ENCODE measurements at regions not wholly inside any gene's neighbourhood (a gene's known extent, or its start where the extent isn't known, plus 50 kb on each side); places are given as distances from the start of the nearest gene placed in this dataset.

DNA sequence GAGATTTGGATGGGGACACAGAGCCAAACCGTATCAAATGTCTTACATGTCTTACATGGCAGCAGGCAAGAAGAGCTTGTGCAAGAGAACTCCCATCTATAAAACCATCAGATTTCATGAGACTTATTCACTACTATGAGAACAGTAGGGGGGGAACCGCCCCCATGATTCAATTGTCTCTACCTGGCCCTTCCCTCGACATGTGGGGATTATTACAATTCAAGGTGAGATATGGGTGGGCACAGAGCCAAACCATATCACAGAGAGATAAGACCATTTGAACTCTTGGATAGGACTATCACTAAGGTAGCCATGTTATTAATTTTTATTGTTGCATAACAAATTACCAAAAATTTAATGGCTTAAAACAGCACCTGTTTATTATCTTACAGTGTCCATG is 611.7 kb downstream of the SOX6 start:
- Histone ChIP-seq H3K9ac (ENCODE audit: low read length) (no peak overlapping the region), H3K4me2 (ENCODE audit: low read depth, low read length, poor library complexity, severe bottlenecking) (no peak overlapping the region), H3K79me2 (ENCODE audit: low read length) (no peaks in the 10 kb centered on the region), H2AFZ (ENCODE audit: low read length) (no peak overlapping the region), H3K27ac (ENCODE audit: low read length) (no peak overlapping the region), H3K9me2 (replicated peaks; ENCODE audit: insufficient read depth, low read length) (no peaks in the 10 kb centered on the region), H3K27me3 (ENCODE audit: low read length) (no peaks in the 10 kb centered on the region), H3K36me3 (ENCODE audit: insufficient read depth, low read length) (no peaks in the 10 kb centered on the region), H4K20me1 (ENCODE audit: insufficient read depth, low read depth, low read length) (no peaks in the 10 kb centered on the region), H3K4me3 (ENCODE audit: low read length) (no peak overlapping the region), H3K9me3 (ENCODE audit: low read length) (no peaks in the 10 kb centered on the region), H3K4me1 (ENCODE audit: low read length) (no peaks in the 10 kb centered on the region)
- DNase-seq = no peak

DNA sequence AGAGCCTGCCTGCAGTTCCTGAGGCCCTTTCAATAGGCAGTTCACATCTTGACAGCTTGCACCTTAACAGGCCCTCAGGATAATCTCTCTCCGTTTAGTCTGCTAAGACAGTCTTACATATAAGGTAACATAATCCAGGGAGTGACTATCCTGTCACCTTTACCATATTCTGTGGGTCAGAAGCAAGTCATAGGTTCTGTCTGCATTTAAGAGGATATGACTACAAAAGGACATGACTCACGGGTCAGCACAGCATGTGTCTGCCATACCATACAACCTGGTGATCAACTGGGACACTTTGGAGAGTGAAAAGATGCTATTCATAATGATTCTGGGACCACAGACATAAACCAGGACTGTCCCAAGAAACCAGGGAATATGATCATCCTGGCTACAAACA is 611.1 kb downstream of the SOX6 start:
- Histone ChIP-seq H3K79me2 (ENCODE audit: low read length) (no peaks in the 10 kb centered on the region), H3K27ac (ENCODE audit: low read length) (no peak overlapping the region), H3K4me1 (ENCODE audit: low read length) (no peaks in the 10 kb centered on the region), H3K36me3 (ENCODE audit: insufficient read depth, low read length) (no peaks in the 10 kb centered on the region), H3K4me2 (ENCODE audit: low read depth, low read length, poor library complexity, severe bottlenecking) (no peak overlapping the region), H3K9ac (ENCODE audit: low read length) (no peak overlapping the region), H3K4me3 (ENCODE audit: low read length) (no peak overlapping the region), H3K27me3 (ENCODE audit: low read length) (no peaks in the 10 kb centered on the region), H3K9me2 (replicated peaks; ENCODE audit: insufficient read depth, low read length) (no peaks in the 10 kb centered on the region), H4K20me1 (ENCODE audit: insufficient read depth, low read depth, low read length) (no peaks in the 10 kb centered on the region), H2AFZ (ENCODE audit: low read length) (no peak overlapping the region), H3K9me3 (ENCODE audit: low read length) (no peaks in the 10 kb centered on the region)
- no peak for DNase-seq

DNA sequence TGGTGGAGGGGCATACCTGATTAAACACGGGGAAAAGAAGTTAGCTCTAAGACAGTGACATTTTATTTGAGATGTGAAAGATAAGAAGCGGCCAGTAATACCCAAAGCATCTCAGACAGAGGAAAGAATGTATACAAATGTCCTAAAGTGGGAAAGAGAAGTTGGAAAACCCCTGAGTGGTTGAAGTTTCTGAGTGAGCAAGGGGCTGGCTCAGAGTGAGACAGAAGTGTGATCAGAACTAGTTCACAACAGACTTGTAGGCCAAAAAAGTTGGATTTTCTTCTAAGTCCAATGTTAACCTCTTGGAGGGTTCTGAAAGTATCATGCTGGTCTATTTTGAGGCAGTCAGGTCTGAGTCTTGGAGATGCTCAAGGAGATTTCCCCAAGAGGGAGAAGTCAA is 608.7 kb downstream of the SOX6 start:
- DNase-seq = no peak
- no peaks in the 10 kb centered on the region for H4K20me1 ChIP-seq (ENCODE audit: insufficient read depth, low read depth, low read length)
- no peaks in the 10 kb centered on the region for H3K4me1 ChIP-seq (ENCODE audit: low read length)
- no peak overlapping the region for H3K4me2 ChIP-seq (ENCODE audit: low read depth, low read length, poor library complexity, severe bottlenecking)
- no peak overlapping the region for H2AFZ ChIP-seq (ENCODE audit: low read length)
- H3K9ac ChIP-seq (ENCODE audit: low read length) = no peak overlapping the region
- H3K27ac ChIP-seq (ENCODE audit: low read length) = no peak overlapping the region
- H3K36me3 ChIP-seq (ENCODE audit: insufficient read depth, low read length) = no peaks in the 10 kb centered on the region
- no peak overlapping the region for H3K4me3 ChIP-seq (ENCODE audit: low read length)
- H3K27me3 ChIP-seq (ENCODE audit: low read length) = no peaks in the 10 kb centered on the region
- H3K79me2 ChIP-seq (ENCODE audit: low read length) = no peaks in the 10 kb centered on the region
- H3K9me2 ChIP-seq (replicated peaks; ENCODE audit: insufficient read depth, low read length) = no peaks in the 10 kb centered on the region
- no peaks in the 10 kb centered on the region for H3K9me3 ChIP-seq (ENCODE audit: low read length)

DNA sequence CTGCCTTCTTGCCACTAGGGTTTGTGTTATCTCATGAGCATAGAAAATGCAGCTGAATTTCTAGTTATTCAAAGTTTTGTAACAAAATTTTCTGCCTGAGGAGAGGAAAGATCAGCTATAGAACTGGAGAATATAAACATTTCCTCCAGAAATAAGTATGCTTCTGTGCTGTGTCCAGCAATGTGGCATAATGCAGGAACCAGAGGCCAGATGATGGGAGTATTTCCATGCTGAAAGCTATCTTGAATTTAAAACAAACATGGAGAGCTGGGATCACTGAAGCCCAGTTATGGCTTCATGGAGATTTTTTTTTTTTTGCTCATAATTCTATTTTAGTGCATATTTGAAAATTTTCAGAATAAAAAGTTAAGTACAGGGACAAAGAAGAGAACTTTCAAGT is 608.2 kb downstream of the SOX6 start:
- H3K4me1 ChIP-seq (ENCODE audit: low read length) = no peaks in the 10 kb centered on the region
- DNase-seq = no peak

DNA sequence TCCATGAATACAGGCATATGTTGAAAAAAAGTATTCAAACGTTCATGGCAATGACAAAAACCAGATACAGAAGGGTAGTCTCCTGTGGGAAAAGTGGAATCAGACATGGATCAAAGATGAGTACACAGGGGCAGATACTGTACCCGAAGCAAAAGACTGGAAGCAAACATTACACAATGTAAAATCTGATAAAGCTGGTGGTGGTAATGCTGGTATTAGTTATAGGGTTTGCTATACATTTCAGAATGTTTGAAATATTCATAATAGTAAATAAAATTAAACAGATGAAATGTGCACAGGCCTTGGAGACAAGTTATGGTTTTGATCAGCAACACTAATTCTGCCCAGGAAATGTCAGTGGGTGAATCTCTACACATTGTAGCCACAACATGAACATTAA is 607.6 kb downstream of the SOX6 start:
- Histone ChIP-seq H3K9me2 (replicated peaks; ENCODE audit: insufficient read depth, low read length) (no peaks in the 10 kb centered on the region), H3K9me3 (ENCODE audit: low read length) (no peaks in the 10 kb centered on the region), H3K79me2 (ENCODE audit: low read length) (no peaks in the 10 kb centered on the region), H3K4me2 (ENCODE audit: low read depth, low read length, poor library complexity, severe bottlenecking) (no peak overlapping the region), H3K4me1 (ENCODE audit: low read length) (no peaks in the 10 kb centered on the region), H3K27me3 (ENCODE audit: low read length) (no peaks in the 10 kb centered on the region), H3K27ac (ENCODE audit: low read length) (no peak overlapping the region), H4K20me1 (ENCODE audit: insufficient read depth, low read depth, low read length) (no peaks in the 10 kb centered on the region), H3K36me3 (ENCODE audit: insufficient read depth, low read length) (no peaks in the 10 kb centered on the region), H2AFZ (ENCODE audit: low read length) (no peak overlapping the region), H3K9ac (ENCODE audit: low read length) (no peak overlapping the region), H3K4me3 (ENCODE audit: low read length) (no peak overlapping the region)
- no peak for DNase-seq

More for the DNA sequence above, 608.2 kb downstream of the SOX6 start:
- no peaks in the 10 kb centered on the region for H3K36me3 ChIP-seq (ENCODE audit: insufficient read depth, low read length)
- H3K27ac ChIP-seq (ENCODE audit: low read length) = no peak overlapping the region
- no peak overlapping the region for H3K4me3 ChIP-seq (ENCODE audit: low read length)
- no peaks in the 10 kb centered on the region for H3K9me3 ChIP-seq (ENCODE audit: low read length)
- H3K27me3 ChIP-seq (ENCODE audit: low read length) = no peaks in the 10 kb centered on the region
- H3K9ac ChIP-seq (ENCODE audit: low read length) = no peak overlapping the region
- H3K79me2 ChIP-seq (ENCODE audit: low read length) = no peaks in the 10 kb centered on the region
- no peaks in the 10 kb centered on the region for H4K20me1 ChIP-seq (ENCODE audit: insufficient read depth, low read depth, low read length)
- H3K9me2 ChIP-seq (replicated peaks; ENCODE audit: insufficient read depth, low read length) = no peaks in the 10 kb centered on the region
- no peak overlapping the region for H3K4me2 ChIP-seq (ENCODE audit: low read depth, low read length, poor library complexity, severe bottlenecking)
- H2AFZ ChIP-seq (ENCODE audit: low read length) = no peak overlapping the region

DNA sequence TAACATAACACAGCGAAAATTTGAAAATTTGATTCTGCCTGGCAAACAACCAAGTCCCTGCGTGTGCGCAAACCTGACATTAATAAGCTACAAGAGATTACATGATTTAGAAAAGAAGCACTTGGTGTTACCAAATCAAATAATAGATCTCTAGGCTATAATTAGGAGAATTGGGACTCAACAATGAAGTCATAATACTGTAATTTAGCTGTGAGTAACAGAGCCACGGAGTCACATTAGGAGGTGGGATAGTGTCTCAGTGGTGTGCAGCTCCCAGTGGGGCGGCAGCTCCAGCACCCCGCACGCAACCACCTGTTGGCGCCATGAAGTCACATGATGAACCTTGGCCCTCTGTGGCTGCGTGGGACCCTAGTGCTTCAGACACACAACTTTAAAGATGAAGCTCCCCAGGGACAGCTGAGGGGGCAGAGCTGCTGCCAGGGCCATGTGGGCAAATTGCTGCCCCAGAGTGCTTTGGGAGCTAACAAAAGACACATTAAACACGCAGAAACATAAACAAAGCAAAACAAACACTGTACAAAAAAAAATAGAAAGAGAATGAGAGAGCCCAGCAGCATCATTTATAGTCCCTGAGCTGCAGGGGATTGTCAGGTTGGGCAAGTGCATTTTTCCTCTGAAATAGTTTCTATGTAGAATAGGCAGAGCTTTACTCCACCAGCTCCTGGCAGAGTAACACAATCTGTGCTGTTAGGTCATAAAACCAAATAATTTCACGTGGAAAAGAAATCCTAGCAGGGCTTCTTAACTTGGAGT is 605.6 kb downstream of the SOX6 start:
- Histone ChIP-seq H3K27me3 (ENCODE audit: low read length) (no peaks in the 10 kb centered on the region), H3K4me1 (ENCODE audit: low read length) (no peaks in the 10 kb centered on the region), H3K27ac (ENCODE audit: low read length) (no peak overlapping the region), H3K4me2 (ENCODE audit: low read depth, low read length, poor library complexity, severe bottlenecking) (no peak overlapping the region), H3K4me3 (ENCODE audit: low read length) (no peak overlapping the region), H3K79me2 (ENCODE audit: low read length) (no peaks in the 10 kb centered on the region), H3K9ac (ENCODE audit: low read length) (no peak overlapping the region), H3K9me2 (replicated peaks; ENCODE audit: insufficient read depth, low read length) (no peaks in the 10 kb centered on the region), H2AFZ (ENCODE audit: low read length) (no peak overlapping the region), H3K9me3 (ENCODE audit: low read length) (no peaks in the 10 kb centered on the region), H4K20me1 (ENCODE audit: insufficient read depth, low read depth, low read length) (no peaks in the 10 kb centered on the region), H3K36me3 (ENCODE audit: insufficient read depth, low read length) (no peaks in the 10 kb centered on the region)
- DNase-seq = no peak

DNA sequence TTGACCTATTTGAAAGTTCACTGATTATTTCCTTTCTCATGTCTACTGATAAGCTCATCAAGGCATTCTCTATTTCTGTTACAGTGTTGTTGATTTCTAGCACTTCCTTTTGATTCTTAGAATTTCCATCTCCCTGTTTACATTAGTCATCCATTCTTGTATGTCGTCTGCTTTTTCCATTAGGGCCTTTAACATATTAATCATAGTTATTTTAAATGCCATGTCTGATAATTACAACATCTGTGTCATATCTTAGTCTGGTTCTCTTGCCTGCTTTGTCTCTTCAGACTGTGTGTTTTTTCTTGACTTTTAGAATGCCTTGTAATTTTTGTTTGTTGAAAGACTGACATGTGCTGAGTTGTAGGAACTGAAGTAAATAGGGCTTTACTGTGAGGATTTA is 602.1 kb downstream of the SOX6 start:
- Histone ChIP-seq H3K4me3 (ENCODE audit: low read length) (no peak overlapping the region), H3K4me2 (ENCODE audit: low read depth, low read length, poor library complexity, severe bottlenecking) (no peak overlapping the region), H3K27me3 (ENCODE audit: low read length) (no peaks in the 10 kb centered on the region), H3K36me3 (ENCODE audit: insufficient read depth, low read length) (no peaks in the 10 kb centered on the region), H3K4me1 (ENCODE audit: low read length) (no peaks in the 10 kb centered on the region), H4K20me1 (ENCODE audit: insufficient read depth, low read depth, low read length) (no peaks in the 10 kb centered on the region), H3K9me3 (ENCODE audit: low read length) (no peaks in the 10 kb centered on the region), H3K27ac (ENCODE audit: low read length) (no peak overlapping the region), H2AFZ (ENCODE audit: low read length) (no peak overlapping the region), H3K9me2 (replicated peaks; ENCODE audit: insufficient read depth, low read length) (no peaks in the 10 kb centered on the region), H3K9ac (ENCODE audit: low read length) (no peak overlapping the region), H3K79me2 (ENCODE audit: low read length) (no peaks in the 10 kb centered on the region)
- no peak for DNase-seq

DNA sequence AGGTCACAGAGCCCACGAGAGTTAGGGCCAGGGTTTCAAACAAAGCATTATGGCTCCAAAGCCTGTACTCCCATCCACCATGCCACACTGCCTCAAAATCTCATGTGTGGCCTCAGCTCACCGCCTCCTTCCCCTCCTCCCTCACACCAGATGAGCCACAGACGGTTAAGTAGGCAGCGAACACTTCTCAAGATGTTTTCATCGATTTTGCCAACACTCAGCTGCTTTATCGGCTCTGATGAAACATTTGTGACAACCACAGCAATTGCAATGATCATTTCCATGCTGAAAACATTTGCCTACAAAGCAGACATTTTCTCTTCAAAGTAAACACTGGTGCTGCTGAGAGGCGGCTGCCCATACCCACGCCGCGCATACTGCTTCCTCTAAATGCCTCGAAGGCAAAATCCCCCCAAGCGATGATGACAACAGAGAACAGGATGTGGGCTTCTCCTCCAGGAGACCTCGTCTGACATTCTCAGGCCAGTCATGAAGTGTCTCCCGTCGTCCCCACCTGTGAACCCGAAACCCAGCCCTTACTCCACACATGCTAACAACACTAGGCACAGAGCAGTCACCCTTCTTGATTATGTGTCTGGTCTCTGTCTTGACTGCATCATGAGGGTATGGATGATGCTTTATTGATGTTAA is 599.2 kb downstream of the SOX6 start:
- Histone ChIP-seq H3K36me3 (ENCODE audit: insufficient read depth, low read length) (no peaks in the 10 kb centered on the region), H3K27ac (ENCODE audit: low read length) (no peak overlapping the region), H3K4me2 (ENCODE audit: low read depth, low read length, poor library complexity, severe bottlenecking) (no peak overlapping the region), H3K79me2 (ENCODE audit: low read length) (no peaks in the 10 kb centered on the region), H3K4me1 (ENCODE audit: low read length) (no peaks in the 10 kb centered on the region), H2AFZ (ENCODE audit: low read length) (no peak overlapping the region), H4K20me1 (ENCODE audit: insufficient read depth, low read depth, low read length) (no peaks in the 10 kb centered on the region), H3K9me3 (ENCODE audit: low read length) (no peaks in the 10 kb centered on the region), H3K27me3 (ENCODE audit: low read length) (no peaks in the 10 kb centered on the region), H3K9me2 (replicated peaks; ENCODE audit: insufficient read depth, low read length) (no peaks in the 10 kb centered on the region), H3K4me3 (ENCODE audit: low read length) (no peak overlapping the region), H3K9ac (ENCODE audit: low read length) (no peak overlapping the region)
- no peak for DNase-seq
